ENCODE measurements at regions not wholly inside any gene's neighbourhood (a gene's known extent, or its start where the extent isn't known, plus 50 kb on each side); places are given as distances from the start of the nearest gene placed in this dataset.
A peak's percentile ranks its signal among the peaks of the same experiment; 100 is the strongest.

- 86 to 98% (median 92%) methylated on average over 6 of the region's 6 CpGs for WGBS, 5 donors
Observed at GRCh38 chr2:193276069-193276468, 1081.3 kb upstream of the TMEFF2 start.

GRCh38 chr2:193272011-193272410 lies 1077.3 kb upstream of the TMEFF2 start:
- no peaks in the 10 kb centered on the region for H3K4me1 ChIP-seq
- no peak overlapping the region for H3K4me3 ChIP-seq
- no peaks in the 10 kb centered on the region for H3K9me3 ChIP-seq
- no peak for DNase-seq
- no peak for TF ChIP-seq POLR2AphosphoS5 (IDR thresholded peaks at IDR 0.05)
- intact Hi-C loops (cut with DNase I; ENCODE audit: low total_unique reads) = no loop called here
- no peaks in the 10 kb centered on the region for H3K27me3 ChIP-seq (replicated peaks in 1 of 7)
- H3K36me3 ChIP-seq = no peaks in the 10 kb centered on the region
- peak overlapping the region in 1 of 8 donors; percentile 62 for H3K27ac ChIP-seq
- WGBS, 5 donors = 35 to 72% (median 45%) methylated on average over 1 of the region's 1 CpG

More at GRCh38 chr2:193276069-193276468, 1081.3 kb upstream of the TMEFF2 start:
- H3K27me3 ChIP-seq (replicated peaks in 1 of 7) = no peaks in the 10 kb centered on the region
- DNase-seq = no peak
- intact Hi-C loops (cut with DNase I; ENCODE audit: low total_unique reads) = no loop called here
- no peaks in the 10 kb centered on the region for H3K4me1 ChIP-seq
- no peaks in the 10 kb centered on the region for H3K36me3 ChIP-seq
- no peaks in the 10 kb centered on the region for H3K9me3 ChIP-seq
- no peak overlapping the region for H3K27ac ChIP-seq
- TF ChIP-seq, protein P1, sequence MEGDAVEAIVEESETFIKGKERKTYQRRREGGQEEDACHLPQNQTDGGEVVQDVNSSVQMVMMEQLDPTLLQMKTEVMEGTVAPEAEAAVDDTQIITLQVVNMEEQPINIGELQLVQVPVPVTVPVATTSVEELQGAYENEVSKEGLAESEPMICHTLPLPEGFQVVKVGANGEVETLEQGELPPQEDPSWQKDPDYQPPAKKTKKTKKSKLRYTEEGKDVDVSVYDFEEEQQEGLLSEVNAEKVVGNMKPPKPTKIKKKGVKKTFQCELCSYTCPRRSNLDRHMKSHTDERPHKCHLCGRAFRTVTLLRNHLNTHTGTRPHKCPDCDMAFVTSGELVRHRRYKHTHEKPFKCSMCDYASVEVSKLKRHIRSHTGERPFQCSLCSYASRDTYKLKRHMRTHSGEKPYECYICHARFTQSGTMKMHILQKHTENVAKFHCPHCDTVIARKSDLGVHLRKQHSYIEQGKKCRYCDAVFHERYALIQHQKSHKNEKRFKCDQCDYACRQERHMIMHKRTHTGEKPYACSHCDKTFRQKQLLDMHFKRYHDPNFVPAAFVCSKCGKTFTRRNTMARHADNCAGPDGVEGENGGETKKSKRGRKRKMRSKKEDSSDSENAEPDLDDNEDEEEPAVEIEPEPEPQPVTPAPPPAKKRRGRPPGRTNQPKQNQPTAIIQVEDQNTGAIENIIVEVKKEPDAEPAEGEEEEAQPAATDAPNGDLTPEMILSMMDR (IDR thresholded peaks at IDR 0.05 in 8 of 11, conservative IDR thresholded peaks at IDR 0.05 in 3 of 11) = no peak
- TF ChIP-seq POLR2A (IDR thresholded peaks at IDR 0.05) (no peak), POLR2AphosphoS5 (IDR thresholded peaks at IDR 0.05) (no peak)
- H3K4me3 ChIP-seq = no peak overlapping the region

DNA sequence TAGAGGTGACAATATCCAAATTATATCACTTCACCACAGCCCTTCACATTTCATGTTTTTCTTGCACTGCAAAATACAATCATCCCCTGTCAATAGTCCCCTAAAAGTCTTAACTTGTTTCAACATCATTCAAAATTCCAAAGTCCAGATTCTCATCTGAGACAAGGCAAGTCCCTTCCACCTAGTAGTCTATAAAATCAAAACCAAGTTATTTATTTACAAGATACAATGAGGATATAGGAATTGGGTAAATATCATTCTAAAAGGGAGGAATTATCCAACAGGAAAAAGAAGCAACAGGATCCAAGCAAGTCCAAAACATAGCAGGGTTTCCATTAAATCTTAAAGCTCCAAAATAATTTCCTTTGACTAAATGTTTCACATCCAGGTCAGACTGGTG lies 1076.1 kb upstream of the TMEFF2 start:
- no peak for DNase-seq
- Histone ChIP-seq H3K36me3 (no peaks in the 10 kb centered on the region), H3K4me3 (no peak overlapping the region), H3K9me3 (no peaks in the 10 kb centered on the region), H3K27me3 (replicated peaks in 1 of 7) (no peaks in the 10 kb centered on the region), H3K4me1 (no peaks in the 10 kb centered on the region), H3K27ac (peak overlapping the region in 1 of 8 donors; percentile 62)
- TF ChIP-seq POLR2A (IDR thresholded peaks at IDR 0.05) = no peak
- no peak for TF ChIP-seq POLR2AphosphoS5 (IDR thresholded peaks at IDR 0.05)
- TF ChIP-seq, protein P1 (IDR thresholded peaks at IDR 0.05 in 8 of 11, conservative IDR thresholded peaks at IDR 0.05 in 3 of 11) = no peak
- intact Hi-C loops (cut with DNase I; ENCODE audit: low total_unique reads) = no loop called here

DNA sequence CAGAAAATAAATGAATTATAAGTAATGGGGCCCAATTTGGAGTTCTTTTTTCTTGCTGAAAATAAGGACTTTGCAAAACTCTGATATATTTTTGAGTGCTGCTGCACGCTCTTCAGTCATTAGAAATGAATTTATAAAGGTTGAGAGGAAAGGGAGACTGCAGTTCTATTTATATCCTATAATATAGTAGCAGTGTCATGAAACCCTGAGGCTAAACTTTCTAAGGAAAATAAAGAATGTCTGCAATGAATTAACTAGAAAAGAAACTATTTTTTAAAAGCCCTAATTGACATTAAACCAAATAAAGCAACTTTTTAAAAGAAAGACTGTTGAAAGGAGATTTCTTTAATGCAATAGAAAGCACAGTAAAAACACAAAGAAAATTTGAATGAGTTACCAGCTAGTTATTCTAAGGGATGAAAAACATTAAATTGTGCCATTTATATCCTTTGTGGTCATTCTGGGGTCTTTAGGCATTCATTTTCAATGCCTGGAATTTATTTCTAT lies 1072.8 kb upstream of the TMEFF2 start:
- 50 to 78% (median 66%) methylated on average over 1 of the region's 1 CpG for WGBS, 5 donors
- Histone ChIP-seq H3K36me3 (no peaks in the 10 kb centered on the region), H3K27ac (no peak overlapping the region), H3K4me3 (no peak overlapping the region), H3K9me3 (no peaks in the 10 kb centered on the region), H3K27me3 (replicated peaks in 1 of 7) (no peaks in the 10 kb centered on the region), H3K4me1 (no peaks in the 10 kb centered on the region)
- DNase-seq = no peak
- intact Hi-C loops (cut with DNase I; ENCODE audit: low total_unique reads) = no loop called here
- TF ChIP-seq, protein P1 (IDR thresholded peaks at IDR 0.05 in 8 of 11, conservative IDR thresholded peaks at IDR 0.05 in 3 of 11) = no peak
- TF ChIP-seq POLR2A (IDR thresholded peaks at IDR 0.05) (no peak), POLR2AphosphoS5 (IDR thresholded peaks at IDR 0.05) (no peak)

GRCh38 chr2:193253014-193253530 lies 1058.3 kb upstream of the TMEFF2 start:
- no peaks in the 10 kb centered on the region for H3K9me3 ChIP-seq
- no peaks in the 10 kb centered on the region for H3K36me3 ChIP-seq
- H3K27ac ChIP-seq = no peak overlapping the region
- no peak for DNase-seq
- no peak overlapping the region for H3K4me3 ChIP-seq
- intact Hi-C loops (cut with DNase I; ENCODE audit: low total_unique reads) = no loop called here
- no peaks in the 10 kb centered on the region for H3K27me3 ChIP-seq (replicated peaks in 1 of 7)
- H3K4me1 ChIP-seq = no peaks in the 10 kb centered on the region
- TF ChIP-seq POLR2AphosphoS5 (IDR thresholded peaks at IDR 0.05) (no peak), POLR2A (IDR thresholded peaks at IDR 0.05) (no peak)
- TF ChIP-seq, protein P1 (IDR thresholded peaks at IDR 0.05 in 8 of 11, conservative IDR thresholded peaks at IDR 0.05 in 3 of 11) = no peak

Measured in spleen (tissue), 11 donors.